ENCODE measurements at regions not wholly inside any gene's neighbourhood (a gene's known extent, or its start where the extent isn't known, plus 50 kb on each side); places are given as distances from the start of the nearest gene placed in this dataset.

GRCh38 chrX:26347171-26347570 is 131.2 kb downstream of the MAGEB5 start:
- DNase-seq: no peak

GRCh38 chrX:26334232-26334631 is 118.3 kb downstream of the MAGEB5 start:
- DNase-seq: no peak

GRCh38 chrX:26328608-26329319 is 112.8 kb downstream of the MAGEB5 start:
- DNase-seq: no peak

GRCh38 chrX:26309262-26309661 is 93.3 kb downstream of the MAGEB5 start:
- DNase-seq: no peak

GRCh38 chrX:26295425-26295824 is 79.5 kb downstream of the MAGEB5 start:
- no peak for DNase-seq

GRCh38 chrX:26286836-26287235 is 70.9 kb downstream of the MAGEB5 start:
- DNase-seq: no peak
